H54 (cell line): ENCODE measurements at regions not wholly inside any gene's neighbourhood (a gene's known extent, or its start where the extent isn't known, plus 50 kb on each side); places are given as distances from the start of the nearest gene placed in this dataset.

Experiments
- DNase-seq: peaks from one replicate; pipeline ENCODE4 v3.0.0; 2011; ENCODE audit warnings: low spot score, mixed read lengths; ENCODE audit not compliant: insufficient read length
- FAIRE-seq: peaks from 3 replicates; lab custom pipeline; 2011; peaks lifted over from hg19 to GRCh38; lab: Jason Lieb, UNC
- POLR2A ChIP-seq: IDR thresholded peaks from 2 replicates; pipeline ENCODE4 v1.6.1; 2011; ENCODE audit warnings: low read depth, mild to moderate bottlenecking, low read length

GRCh38 chr4:121277194-121278105 is 103.4 kb downstream of the QRFPR start:
- DNase-seq (peak; percentile 5), FAIRE-seq (no peak)
- TF ChIP-seq POLR2A: no peak

- no peak for TF ChIP-seq POLR2A
- no peak for DNase-seq
- FAIRE-seq: no peak
These were observed 107.6 kb downstream of the QRFPR start for GRCh38 chr4:121273191-121273590.

GRCh38 chr4:121272526-121272925 is 108.3 kb downstream of the QRFPR start:
- TF ChIP-seq POLR2A: no peak
- no peak for DNase-seq
- FAIRE-seq: no peak

DNA sequence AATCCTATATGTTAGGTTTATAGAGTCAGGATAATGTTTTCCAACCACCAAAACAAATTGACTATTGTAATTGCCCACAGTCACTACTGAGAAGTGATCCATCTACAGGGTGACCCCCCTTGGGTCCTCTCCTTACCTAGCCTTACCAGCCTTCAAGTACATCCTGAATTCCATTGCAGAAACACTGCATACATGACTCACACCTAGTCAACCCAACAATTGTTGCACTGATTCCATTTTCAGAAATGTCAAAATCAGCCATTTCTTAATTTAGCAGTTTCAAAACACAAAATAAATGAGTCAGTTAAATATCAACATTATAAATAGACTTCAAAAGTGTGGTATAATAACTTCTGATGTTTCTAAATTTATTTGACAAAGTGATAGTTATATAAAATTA is 106.3 kb upstream of the TNIP3 start:
- no peak for FAIRE-seq
- no peak for TF ChIP-seq POLR2A

GRCh38 chr4:121269001-121269400 is 104.9 kb upstream of the TNIP3 start:
- FAIRE-seq: no peak
- no peak for TF ChIP-seq POLR2A

More for the DNA sequence above, 106.3 kb upstream of the TNIP3 start:
- DNase-seq: no peak

GRCh38 chr4:121266982-121267381 is 102.9 kb upstream of the TNIP3 start:
- FAIRE-seq: no peak
- DNase-seq: no peak
- TF ChIP-seq POLR2A: no peak

More at GRCh38 chr4:121269001-121269400, 104.9 kb upstream of the TNIP3 start:
- no peak for DNase-seq

- no peak for TF ChIP-seq POLR2A
- FAIRE-seq (no peak), DNase-seq (no peak)
These were observed 92.9 kb upstream of the TNIP3 start for GRCh38 chr4:121256887-121257466.

GRCh38 chr4:121255986-121256750 is 92.0 kb upstream of the TNIP3 start:
- TF ChIP-seq POLR2A: no peak
- peak; percentile 92 for FAIRE-seq
- peak; percentile 35 for DNase-seq

DNA sequence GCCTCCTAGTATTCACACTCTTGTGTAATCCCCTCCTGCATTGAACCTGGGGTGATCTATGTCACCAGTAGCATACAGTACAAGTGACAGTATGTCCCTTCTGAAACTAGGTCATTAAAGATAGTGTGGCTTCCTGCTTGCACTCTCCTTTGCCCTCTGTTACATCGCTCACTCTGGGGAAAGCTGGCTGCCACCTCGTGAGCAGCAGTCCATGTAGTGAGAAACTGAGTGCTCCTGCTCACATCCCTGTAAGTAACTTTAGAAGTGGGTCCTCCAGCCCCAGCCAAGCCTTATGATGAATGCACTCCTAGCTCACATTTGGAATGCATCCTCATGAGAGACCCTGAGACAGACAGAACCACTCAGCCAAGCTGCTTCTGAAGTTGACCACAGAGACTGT is 89.8 kb upstream of the TNIP3 start:
- DNase-seq: no peak
- no peak for TF ChIP-seq POLR2A
- no peak for FAIRE-seq

DNA sequence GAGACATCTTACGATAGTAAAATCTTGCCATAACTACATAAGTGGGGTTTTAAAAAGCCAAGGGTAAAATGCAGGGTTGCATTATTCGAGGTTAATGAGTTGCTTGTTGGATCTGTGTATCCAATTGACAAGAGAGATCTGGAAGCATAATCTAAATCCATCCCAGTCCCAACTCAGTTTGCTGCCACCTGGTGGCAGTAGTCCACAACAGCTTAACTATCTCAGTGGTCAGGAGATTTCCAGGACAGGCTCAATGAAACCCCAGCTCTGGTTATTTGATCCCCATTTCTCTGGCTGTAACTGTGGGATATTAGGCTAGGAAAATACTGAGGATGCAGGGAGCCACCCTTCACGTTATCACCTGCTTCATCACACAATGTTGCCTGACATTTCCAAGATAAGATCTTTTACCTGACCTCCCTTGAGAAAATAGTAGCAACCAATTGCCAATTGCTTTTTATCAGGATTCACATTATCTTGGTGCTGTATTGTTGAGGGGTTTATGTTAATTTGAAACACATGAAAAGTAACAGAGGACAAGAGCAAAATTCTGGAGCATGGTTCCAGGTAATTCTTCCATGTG is 88.2 kb upstream of the TNIP3 start:
- FAIRE-seq (peak; percentile 82), DNase-seq (peak; percentile 19)
- no peak for TF ChIP-seq POLR2A

DNA sequence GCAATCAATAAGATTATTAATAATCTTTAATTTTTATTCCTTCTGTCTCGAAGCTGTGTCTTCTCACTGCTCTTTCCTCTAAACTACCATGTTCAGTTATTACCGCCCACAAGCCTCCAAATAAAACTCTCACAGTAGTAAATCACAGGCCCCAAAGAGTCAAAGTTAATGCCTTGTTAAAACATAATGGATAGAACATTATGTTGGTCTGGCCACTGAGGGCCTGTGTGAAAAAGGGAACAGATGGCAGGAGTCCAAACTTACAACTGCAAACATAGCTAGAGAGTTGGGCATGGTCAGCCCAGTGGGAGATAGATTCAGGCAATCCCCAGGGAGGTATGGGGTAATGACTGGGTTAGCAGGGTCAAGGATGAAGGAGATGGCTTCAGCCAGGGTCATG is 84.6 kb upstream of the TNIP3 start:
- no peak for FAIRE-seq
- TF ChIP-seq POLR2A: no peak
- DNase-seq: no peak

GRCh38 chr4:121246698-121247097 is 82.6 kb upstream of the TNIP3 start:
- no peak for DNase-seq
- TF ChIP-seq POLR2A: no peak
- FAIRE-seq: no peak

GRCh38 chr4:121243485-121243884 is 79.4 kb upstream of the TNIP3 start:
- DNase-seq: no peak
- TF ChIP-seq POLR2A: no peak
- FAIRE-seq: no peak
